ENCODE measurements at regions not wholly inside any gene's neighbourhood (a gene's known extent, or its start where the extent isn't known, plus 50 kb on each side); places are given as distances from the start of the nearest gene placed in this dataset.

GRCh38 chr12:73372856-73373255, 1100.7 kb downstream of the TRHDE start:
- no peak for DNase-seq (ENCODE audit: extremely low read depth, low read depth)
- TF ChIP-seq, protein P1, sequence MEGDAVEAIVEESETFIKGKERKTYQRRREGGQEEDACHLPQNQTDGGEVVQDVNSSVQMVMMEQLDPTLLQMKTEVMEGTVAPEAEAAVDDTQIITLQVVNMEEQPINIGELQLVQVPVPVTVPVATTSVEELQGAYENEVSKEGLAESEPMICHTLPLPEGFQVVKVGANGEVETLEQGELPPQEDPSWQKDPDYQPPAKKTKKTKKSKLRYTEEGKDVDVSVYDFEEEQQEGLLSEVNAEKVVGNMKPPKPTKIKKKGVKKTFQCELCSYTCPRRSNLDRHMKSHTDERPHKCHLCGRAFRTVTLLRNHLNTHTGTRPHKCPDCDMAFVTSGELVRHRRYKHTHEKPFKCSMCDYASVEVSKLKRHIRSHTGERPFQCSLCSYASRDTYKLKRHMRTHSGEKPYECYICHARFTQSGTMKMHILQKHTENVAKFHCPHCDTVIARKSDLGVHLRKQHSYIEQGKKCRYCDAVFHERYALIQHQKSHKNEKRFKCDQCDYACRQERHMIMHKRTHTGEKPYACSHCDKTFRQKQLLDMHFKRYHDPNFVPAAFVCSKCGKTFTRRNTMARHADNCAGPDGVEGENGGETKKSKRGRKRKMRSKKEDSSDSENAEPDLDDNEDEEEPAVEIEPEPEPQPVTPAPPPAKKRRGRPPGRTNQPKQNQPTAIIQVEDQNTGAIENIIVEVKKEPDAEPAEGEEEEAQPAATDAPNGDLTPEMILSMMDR (IDR thresholded peaks at IDR 0.05; ENCODE audit: low read depth, low read length), result no peak

GRCh38 chr12:73374360-73374759, 1102.2 kb downstream of the TRHDE start:
- no peak for DNase-seq (ENCODE audit: extremely low read depth, low read depth)
- TF ChIP-seq, protein P1 (IDR thresholded peaks at IDR 0.05; ENCODE audit: low read depth, low read length), result no peak

DNA sequence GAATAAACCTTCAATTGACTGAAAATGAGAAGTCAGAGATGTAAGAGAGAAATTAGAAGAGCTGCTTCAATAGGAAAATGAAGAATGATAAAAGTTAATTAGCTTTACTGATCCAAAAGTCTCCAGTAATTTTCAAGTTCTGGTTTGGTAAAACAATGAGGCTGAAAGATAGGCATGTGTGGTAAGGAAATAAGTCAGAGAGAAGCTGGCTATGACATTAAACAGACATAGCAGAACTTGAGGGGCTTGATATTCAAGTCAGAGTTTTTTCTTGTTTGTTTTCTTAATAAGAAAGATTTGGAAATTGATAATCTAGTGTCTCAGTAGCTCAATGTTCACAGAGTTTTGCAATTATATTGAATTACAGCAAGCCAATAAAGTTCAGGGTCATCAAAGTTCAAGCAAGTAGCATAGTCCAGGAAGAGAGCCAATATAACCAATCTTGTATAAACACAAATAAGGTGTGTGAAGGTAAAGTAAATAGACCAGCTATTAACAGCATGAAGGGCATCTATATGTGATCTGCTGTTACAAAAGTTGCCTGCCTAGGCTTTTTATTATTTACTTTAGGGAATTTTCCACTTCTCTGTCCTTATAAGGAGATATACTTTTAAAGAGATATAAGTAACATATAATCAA, 1111.5 kb downstream of the TRHDE start:
- TF ChIP-seq, protein P1 (IDR thresholded peaks at IDR 0.05; ENCODE audit: low read depth, low read length), result no peak
- DNase-seq (ENCODE audit: extremely low read depth, low read depth), result no peak

- no peak for DNase-seq (ENCODE audit: extremely low read depth, low read depth)
- TF ChIP-seq, protein P1 (IDR thresholded peaks at IDR 0.05; ENCODE audit: low read depth, low read length), result no peak
These were observed 1112.4 kb downstream of the TRHDE start for GRCh38 chr12:73384592-73384991.

GRCh38 chr12:73390261-73390660, 1118.1 kb downstream of the TRHDE start:
- TF ChIP-seq, protein P1 (IDR thresholded peaks at IDR 0.05; ENCODE audit: low read depth, low read length), result no peak
- no peak for DNase-seq (ENCODE audit: extremely low read depth, low read depth)

DNA sequence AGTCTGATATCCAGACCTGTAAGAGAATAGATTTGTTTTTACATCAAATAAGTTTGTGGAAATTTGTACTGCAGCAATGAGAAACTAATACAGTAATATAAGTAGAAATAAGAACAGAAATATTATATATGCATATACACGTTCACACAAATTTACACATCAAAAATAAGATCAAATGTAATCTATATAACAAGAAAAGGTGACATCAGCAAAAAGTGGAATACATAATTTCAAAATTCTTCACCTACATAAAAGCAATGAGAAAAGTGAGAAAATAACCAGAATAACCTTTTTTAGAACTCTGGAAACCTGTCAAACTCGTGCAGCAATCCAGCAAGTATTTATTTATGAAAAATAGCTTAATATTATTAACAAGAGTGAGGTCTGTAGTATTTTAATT, 1124.6 kb upstream of the ATXN7L3B start:
- no peak for DNase-seq (ENCODE audit: extremely low read depth, low read depth)
- TF ChIP-seq, protein P1 (IDR thresholded peaks at IDR 0.05; ENCODE audit: low read depth, low read length), result no peak

DNA sequence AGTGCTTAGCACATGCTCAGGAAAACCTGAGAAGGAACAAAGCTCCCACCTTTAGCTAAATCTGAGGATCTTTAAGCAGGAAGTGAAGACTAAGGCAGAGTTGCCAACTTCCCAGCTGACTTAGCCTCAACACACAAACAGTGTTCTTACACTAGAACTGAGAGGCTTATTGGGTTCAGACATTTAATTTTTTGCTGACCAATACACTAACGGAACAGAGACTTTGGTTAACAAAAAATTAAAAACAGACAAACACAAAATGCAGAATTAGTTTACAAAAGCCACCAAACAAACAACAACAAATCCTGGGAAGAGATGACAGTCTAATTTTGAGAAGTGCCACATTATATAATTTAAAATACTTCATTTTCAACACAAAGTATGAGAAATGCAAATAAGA, 1123.7 kb upstream of the ATXN7L3B start:
- no peak for DNase-seq (ENCODE audit: extremely low read depth, low read depth)

More for the DNA sequence above, 1123.7 kb upstream of the ATXN7L3B start:
- TF ChIP-seq, protein P1 (IDR thresholded peaks at IDR 0.05; ENCODE audit: low read depth, low read length), result no peak

Measured in AG09319 (cell line).